ENCODE measurements at regions not wholly inside any gene's neighbourhood (a gene's known extent, or its start where the extent isn't known, plus 50 kb on each side); places are given as distances from the start of the nearest gene placed in this dataset.

GRCh38 chr11:95717314-95717713 lies 72.3 kb downstream of the FAM76B start:
- FAIRE-seq, result no peak
- no peak for DNase-seq (ENCODE audit: extremely low spot score, insufficient read length, low read depth)

- no peak for DNase-seq (ENCODE audit: extremely low spot score, insufficient read length, low read depth)
- peak; percentile 42 for FAIRE-seq
Observed at GRCh38 chr11:95716266-95716665, 73.3 kb downstream of the FAM76B start.

DNA sequence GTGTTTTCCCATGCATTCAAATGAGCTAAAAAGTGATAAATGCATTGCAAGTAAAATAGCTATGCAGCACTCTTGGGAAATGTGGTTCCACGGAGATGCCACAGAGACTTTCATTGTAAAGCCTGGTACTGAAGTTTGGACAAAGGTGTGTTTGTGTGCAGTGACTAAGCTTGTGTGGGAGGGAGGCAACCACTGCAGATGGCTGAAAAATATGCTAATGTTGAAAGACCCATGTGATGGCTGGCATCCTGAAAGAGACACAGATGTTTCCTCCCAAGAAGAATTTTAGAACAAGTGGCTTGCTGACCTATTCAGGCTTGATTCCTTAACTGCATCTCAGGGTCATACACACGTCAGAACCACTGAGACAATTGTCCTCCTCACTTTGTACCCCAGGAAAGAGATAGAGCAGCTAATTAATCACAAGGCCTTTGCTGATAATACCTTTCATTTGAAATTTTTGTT lies 73.8 kb downstream of the FAM76B start:
- no peak for DNase-seq (ENCODE audit: extremely low spot score, insufficient read length, low read depth)
- FAIRE-seq, result peak; percentile 96

DNA sequence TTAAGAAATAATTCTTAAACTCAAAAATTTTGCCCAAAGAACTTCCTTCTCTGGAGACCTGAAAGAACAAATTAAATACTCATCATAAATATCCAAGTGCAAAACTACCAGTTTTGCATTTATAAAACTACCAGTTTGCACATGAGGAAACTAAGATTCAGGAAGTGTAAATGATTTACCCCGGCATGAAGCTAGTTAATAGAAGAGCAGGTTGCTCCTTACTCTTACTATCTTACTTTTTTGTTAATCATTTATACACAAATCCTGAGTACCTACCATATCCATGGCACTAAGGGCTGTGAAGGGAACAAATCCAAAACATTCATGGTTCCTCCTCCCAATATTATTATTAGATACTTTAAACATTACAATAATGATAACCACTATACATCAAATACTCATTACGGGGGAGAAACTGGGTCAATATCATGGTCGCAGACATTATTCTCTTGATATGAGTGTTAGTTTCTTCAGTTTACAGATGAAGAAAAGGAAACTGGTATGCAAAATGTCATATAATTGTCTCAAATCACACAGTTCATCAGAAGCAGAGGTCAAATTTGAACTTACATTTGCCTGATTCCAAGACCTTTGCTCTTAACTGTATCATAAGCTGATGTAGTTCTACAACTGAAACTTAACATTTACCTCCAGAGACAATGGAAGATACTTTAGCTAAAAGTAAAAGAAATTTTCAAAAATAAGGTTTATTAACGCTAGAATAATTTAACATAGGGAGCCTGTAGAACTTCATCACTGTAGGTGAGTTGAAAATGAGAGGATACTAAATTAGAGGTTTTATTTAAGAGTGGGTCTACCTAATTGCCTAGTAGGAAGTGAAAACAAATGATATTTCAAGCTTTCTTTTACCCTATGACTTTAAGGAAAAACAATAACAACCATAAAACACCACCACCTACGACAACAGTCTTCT lies 74.5 kb downstream of the FAM76B start:
- no peak for FAIRE-seq
- no peak for DNase-seq (ENCODE audit: extremely low spot score, insufficient read length, low read depth)

- FAIRE-seq, result no peak
Observed at GRCh38 chr11:95713428-95713827, 76.2 kb downstream of the FAM76B start.

DNA sequence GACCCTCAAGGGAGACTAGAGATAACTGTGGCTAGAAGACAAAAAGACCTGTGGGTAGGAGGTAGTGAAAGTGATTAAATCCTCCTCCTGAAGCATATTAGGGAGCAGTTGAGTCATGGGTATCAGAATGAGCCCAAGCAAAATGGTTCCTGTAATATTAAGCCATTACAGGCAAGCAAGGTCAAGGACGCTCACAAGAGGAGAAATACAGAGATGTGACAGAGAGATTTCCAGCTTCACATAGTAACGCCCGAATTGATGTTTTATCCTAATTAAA lies 77.7 kb downstream of the FAM76B start:
- DNase-seq (ENCODE audit: extremely low spot score, insufficient read length, low read depth) (no peak), FAIRE-seq (peak; percentile 66)

More at GRCh38 chr11:95713428-95713827, 76.2 kb downstream of the FAM76B start:
- no peak for DNase-seq (ENCODE audit: extremely low spot score, insufficient read length, low read depth)

DNA sequence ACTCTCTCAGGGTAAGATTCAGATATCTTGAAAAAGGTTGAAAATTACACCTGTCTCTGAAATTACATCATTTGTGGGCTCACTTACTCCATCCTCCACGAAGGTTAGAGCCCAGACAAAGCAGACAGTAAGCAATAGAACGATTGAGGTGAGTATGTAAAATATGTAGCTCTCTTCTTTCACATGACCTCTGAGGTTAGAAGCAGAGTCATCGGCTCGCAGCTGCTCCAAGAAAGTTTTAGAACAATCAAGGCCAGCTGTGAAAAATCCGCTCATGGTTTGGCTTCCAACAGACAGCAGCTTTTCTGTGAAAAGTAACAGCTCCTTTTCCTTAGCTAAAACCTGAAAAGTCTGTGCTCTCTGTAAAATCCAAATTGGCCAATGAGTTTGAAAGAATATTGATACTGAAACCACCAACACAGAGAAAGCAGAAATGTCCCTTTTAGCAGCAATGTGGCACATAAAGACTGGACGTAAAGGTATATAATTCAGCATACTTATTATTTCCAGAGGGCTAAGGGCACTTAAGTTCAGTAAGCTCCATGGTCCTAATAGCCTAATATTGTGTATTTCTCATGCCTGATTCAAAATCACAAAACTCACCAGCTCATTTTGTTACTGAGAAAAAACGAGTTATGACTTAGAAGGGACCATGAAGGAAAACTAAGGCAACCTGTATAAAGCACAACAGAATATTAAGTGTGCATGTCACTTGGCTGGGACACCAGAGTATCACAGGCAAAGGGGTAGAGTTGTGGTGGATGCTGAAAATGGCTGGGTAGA lies 78.2 kb downstream of the FAM76B start:
- FAIRE-seq, result peak; percentile 64
- no peak for DNase-seq (ENCODE audit: extremely low spot score, insufficient read length, low read depth)

DNA sequence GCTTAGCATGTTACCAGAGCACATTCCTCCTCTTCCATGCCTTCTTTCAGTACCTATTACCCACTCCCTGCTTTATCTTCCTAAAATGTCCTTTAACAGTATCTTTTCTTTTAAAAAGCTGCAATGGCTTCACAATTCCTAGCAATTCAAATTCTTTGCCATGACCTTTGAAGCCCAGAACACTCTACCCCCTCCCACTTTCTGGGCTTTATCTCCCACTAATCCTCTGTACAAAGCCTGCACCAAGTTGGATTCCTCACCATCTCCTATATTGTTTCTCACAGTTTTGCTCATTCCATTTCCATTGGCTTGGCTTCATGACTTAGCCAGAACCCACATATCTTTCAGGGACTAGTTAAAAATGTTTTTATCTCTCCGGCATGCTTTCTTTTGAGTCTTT lies 80.9 kb downstream of the FAM76B start:
- DNase-seq (ENCODE audit: extremely low spot score, insufficient read length, low read depth), result no peak
- no peak for FAIRE-seq

DNA sequence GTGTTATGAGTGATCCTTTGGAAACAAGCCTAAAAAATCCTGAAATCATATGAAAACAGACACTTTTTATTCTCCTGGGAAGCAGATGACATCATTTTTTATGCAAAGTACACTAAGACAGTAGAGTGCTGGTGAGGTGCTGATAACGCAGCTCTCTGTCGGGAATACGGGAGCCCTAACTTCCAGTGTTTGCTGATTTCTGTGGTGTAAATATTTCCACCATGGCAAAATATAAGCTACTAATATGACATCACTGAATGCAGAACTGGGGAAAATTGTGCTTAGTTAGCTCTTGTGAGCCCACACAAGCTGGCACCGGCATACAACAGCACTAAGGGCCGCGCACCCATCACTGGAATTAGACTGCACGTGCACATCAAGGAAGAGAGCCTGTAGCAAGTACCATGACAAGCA lies 82.6 kb downstream of the FAM76B start:
- DNase-seq (ENCODE audit: extremely low spot score, insufficient read length, low read depth), result no peak
- no peak for FAIRE-seq

- peak; percentile 78 for FAIRE-seq
- DNase-seq (ENCODE audit: extremely low spot score, insufficient read length, low read depth), result peak; percentile 30
Observed at GRCh38 chr11:95705485-95706124, 84.0 kb downstream of the FAM76B start.

GRCh38 chr11:95704865-95705264 lies 84.7 kb downstream of the FAM76B start:
- FAIRE-seq (no peak), DNase-seq (ENCODE audit: extremely low spot score, insufficient read length, low read depth) (no peak)

GRCh38 chr11:95703049-95703448 lies 86.5 kb downstream of the FAM76B start:
- FAIRE-seq, result no peak
- no peak for DNase-seq (ENCODE audit: extremely low spot score, insufficient read length, low read depth)

DNA sequence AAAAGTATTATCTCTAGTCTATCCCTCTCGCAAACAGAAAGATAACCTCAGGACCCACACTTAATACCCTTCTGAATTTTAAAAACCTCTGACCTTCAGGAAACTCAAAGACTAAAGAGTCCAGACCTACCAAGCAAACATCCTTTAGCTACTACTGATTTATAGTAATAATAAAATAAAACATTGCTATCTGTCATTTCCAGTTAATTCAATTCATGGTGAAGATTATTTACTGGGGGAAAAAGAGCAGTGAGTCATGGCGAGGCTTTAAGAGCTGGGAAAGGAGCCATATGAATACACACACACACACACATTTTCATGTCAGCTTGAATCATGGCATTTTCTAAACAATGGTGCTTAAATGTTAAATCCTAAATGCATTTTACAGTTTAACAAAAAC lies 87.1 kb downstream of the FAM76B start:
- no peak for FAIRE-seq
- DNase-seq (ENCODE audit: extremely low spot score, insufficient read length, low read depth), result no peak

- DNase-seq (ENCODE audit: extremely low spot score, insufficient read length, low read depth), result no peak
- FAIRE-seq, result peak; percentile 62
Observed at GRCh38 chr11:95700471-95700817, 89.1 kb downstream of the FAM76B start.

- FAIRE-seq, result peak; percentile 5
- no peak for DNase-seq (ENCODE audit: extremely low spot score, insufficient read length, low read depth)
Observed at GRCh38 chr11:95699631-95700470, 89.7 kb downstream of the FAM76B start.

- no peak for DNase-seq (ENCODE audit: extremely low spot score, insufficient read length, low read depth)
- FAIRE-seq, result no peak
Observed at GRCh38 chr11:95698676-95699557, 90.7 kb downstream of the FAM76B start.

GRCh38 chr11:95697614-95698408 lies 91.8 kb downstream of the FAM76B start:
- FAIRE-seq (no peak), DNase-seq (ENCODE audit: extremely low spot score, insufficient read length, low read depth) (no peak)

GRCh38 chr11:95695181-95695580 lies 94.4 kb downstream of the FAM76B start:
- FAIRE-seq (no peak), DNase-seq (ENCODE audit: extremely low spot score, insufficient read length, low read depth) (no peak)

All from GM18507 (cell line).